NCI-H748 (cell line): ENCODE measurements at regions not wholly inside any gene's neighbourhood (a gene's known extent, or its start where the extent isn't known, plus 50 kb on each side); places are given as distances from the start of the nearest gene placed in this dataset.
"Not testable (repeated sequence)": the region's sequence is repeated elsewhere in the genome, so short reads cannot be mapped to it uniquely, and the experiment has no call there.

Experiments
- DNase-seq: peaks from one replicate; lab custom pipeline; 2025; ENCODE audit not compliant: unreplicated experiment; lab: John Stamatoyannopoulos, UW

DNA sequence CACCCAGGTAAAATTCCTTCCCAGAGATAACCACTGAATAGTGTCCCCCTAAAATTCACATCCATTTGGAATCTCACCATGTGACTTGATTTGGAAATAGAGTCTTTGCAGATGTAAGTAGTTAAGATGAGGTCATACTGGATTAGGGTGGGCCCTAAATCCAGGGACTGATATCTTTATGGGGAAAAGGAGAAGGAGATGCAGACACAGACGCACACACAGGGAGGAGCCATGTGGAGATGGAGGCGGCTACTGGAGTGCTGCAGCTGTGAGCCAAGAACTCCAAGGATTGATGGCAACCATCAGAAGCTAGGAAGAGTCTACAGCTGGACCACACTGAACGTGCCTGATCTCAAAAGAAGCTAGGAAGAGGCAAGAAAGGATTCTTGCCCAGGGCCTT, 96.6 kb upstream of the SRD5A3 start:
- DNase-seq, result no peak

DNA sequence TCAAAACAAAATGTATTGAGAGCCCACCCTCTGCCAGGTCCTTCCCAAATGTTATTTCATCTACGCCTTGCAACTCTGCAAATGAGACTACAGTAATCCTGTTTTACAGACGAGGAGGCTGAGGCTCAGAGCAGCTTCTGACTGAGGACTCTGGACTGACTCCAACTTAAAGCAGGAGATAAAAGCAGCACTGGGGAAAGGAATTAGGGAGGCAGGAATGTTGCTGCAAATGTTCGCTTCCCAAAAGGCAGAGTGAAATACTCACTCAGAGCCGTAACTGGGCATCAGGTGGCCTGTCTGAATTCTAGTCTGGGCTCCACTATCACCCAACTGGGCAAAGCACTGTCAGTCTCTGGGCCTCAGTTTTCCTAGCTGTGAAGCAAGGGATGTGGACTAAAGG, 94.7 kb upstream of the SRD5A3 start:
- no peak for DNase-seq

DNA sequence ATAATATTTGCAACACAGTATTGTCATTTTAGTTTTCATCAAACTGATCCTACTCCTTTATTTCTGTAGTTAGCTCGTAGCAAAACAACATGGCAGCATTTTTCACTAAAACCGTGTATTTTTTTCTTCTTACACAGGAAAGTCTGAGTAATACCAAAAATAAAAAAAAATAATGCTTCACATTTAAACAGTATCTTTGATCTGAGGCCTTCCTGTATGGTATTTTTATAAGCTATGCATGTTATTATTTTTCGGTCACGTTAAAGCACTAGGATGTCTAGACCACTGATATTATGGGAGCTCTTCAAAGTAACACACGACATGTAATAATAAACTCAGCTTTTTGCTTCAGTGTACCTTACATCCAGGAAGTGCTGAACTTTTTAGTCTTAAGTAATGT, 94.1 kb upstream of the SRD5A3 start:
- DNase-seq, result no peak

DNA sequence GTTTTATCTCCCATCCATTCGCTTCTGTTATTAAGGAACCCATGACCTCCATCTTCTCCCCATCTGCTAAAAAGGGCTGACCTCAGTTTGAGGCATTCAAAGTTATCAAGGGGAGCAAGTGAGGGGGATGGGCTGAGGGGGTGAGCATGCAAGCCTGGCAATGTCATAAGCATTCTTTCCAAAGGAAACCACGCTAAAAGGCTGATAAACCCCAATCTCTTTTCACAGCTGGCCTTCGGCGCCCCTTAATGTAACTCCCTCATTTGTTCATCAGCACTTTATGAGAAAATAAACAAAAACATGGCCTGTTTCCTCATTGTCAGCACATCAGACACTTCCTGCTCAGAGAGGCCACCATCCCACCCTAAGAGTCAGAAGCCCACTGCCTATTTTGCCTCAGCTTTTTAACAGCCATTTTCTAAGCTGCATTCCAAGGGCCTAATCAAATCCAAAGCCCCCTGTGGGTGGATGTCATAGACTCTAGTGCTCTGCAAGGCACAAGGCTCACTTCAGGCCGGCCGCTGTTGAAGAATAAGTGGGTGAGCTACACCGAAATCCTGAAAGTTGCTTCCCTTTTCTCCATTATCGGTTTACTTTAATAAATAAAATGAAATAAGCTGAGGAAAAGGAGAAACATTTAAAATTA, 92.0 kb upstream of the SRD5A3 start:
- DNase-seq, result no peak

DNA sequence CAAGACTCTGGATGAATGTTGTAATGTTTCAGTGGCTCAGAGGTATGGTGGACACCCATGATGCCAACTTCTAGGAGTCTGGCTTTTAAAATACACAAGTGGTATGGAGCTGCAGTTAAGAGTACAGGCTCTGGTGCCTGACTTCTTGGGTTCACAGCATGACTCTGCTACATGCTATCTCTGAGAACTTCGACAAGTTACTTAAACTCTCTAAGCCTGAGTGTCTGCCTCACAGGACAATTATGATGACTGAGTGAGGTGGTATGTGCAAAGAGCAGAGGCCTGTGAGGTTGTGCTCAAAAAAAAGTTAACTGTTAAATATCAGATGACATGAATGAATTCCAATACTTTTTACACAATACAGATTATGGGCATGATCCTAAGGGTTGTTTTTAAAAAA, 90.9 kb upstream of the SRD5A3 start:
- DNase-seq, result no peak

DNA sequence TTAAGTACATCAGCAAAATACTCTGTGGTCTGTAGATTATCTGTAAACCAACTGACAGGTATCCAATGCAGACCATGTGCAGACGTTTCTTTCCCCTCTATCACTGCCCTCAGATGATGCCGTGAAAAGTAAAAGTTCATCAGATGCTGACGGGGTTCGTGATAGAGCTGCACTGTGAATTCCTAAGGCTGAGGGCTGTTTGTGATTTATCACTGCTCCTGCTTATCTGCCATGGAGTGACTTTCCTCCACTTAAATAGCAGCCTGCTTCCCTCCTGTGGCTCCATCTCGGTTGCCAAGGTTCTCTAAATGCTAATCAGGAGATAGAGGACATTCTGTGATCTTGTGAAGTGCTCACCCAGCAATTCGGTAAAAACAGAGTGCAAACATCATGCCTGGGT, 89.3 kb upstream of the SRD5A3 start:
- no peak for DNase-seq

DNA sequence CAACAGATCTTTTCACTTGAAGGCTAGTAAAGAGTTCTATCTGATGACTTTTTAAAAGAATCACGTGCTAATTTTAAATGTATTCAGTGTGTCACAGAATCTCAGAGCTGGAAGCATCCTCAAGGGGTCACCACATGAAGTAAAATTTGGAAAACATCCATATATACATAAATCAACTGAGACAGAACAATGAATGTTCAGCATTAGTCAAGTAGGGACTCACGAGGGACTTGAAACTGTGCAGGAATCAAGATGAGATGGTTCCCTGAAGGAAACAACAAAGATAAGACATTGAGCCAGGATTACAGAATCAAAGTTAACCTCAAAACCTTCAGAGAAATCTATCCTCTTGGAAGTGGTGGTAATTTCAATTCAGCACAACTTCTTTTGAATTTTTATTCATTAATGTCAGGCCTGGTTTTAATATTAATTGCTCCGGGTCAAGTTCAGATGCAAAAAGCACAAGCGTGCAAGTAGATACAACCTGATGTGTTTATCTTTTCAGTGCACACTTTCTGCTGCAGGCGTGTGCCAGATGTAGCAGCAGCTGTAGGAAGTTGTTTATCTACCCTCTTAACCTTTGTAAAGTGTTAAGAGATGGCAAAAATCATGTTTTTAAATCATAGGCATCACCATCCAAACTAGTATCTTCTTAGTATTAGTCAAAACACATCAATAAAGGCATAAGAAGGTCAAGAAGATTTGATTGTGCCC, 87.7 kb upstream of the SRD5A3 start:
- no peak for DNase-seq

DNA sequence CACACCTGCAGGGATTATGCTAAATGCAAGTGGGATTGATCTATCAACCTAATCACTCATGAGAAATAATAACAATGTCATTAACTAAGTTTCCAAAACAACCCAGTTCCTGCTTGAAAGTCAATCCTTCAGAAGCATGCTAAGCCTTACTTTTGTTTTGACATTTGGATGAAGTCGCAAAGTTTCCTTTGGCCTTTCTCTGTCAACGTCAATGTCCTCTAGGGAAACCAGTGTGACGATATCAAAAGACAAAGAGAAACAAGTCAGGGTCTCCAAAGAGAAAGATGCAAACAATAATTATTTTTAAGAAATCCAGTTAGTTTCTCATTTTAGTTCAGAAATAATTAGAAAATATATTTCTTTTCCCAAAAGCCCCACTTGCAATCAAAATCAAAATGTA, 86.7 kb upstream of the SRD5A3 start:
- DNase-seq, result no peak

DNA sequence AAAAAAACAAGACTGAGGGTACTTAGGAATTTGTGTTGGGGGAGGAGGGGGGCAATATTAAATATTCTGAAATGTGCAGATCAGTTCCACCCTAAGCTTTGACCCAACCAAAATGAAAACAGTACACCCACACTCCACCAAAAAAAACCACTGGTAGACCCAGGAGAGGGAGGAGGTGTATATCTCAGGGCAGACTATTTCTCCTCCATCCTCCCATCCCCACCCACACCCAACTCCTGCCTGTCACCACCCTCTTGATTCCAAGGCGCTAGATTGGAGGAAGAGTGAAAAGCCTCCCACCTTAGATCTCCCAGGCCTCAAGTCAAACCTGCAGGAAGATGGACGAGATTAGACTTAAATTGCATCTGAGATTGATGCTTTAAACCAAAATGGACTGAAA, 76.6 kb upstream of the SRD5A3 start:
- no peak for DNase-seq

DNA sequence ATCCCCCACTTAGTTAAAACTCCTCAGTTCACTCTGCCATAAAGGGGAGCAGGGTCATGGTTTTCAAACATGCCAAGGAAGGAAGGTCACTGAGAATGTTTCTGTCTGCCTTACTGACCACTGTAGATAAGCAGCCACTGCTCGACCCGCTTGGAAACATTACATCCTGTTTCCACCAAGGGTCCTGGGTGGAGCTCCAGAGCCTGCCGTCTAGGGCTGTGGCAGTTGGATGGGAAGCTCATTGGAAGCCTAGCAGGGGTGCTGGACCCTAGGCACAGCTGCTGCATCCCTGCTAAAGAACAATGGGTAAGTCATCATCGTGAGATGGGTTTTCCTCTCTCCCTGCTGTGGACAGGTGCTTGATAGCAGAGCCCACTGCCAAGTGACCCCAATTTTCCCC, 76.0 kb upstream of the SRD5A3 start:
- DNase-seq, result peak; percentile 33

DNA sequence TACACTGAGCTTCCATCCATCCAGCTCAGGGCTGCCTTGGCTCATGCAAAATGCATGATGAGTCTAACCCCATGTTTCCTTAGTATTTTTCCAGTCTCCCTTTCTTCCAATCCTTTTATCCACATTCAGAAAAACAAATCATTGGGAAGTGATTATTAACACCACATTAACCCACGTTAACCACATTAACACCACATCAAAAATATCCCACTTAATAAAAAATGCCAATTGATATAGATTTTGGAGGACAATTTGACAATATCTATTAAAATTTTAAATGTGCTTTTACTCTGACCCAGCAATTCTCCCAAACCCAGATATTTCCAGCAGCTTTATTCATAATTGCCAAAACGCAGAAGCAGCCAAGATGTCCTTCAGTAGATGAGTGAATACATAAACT, 75.6 kb upstream of the SRD5A3 start:
- DNase-seq, result no peak

DNA sequence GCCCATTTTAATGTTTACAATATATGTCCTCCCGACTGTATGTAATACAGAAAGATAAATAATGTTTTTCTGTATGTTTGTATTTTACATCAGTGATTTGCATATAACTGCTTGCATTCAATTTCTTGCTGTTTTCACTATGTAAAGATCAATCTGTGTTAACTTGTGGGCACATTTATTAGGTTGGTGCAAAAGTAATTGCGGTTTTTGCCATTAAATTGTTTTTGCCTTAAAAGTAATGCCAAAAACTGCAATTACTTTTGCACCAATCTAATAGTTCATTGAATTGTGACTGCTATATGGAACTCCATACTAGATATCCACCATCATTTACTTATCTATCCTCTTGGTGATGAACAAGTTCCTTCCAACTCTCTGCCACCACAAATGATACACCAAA, 73.9 kb upstream of the SRD5A3 start:
- no peak for DNase-seq

DNA sequence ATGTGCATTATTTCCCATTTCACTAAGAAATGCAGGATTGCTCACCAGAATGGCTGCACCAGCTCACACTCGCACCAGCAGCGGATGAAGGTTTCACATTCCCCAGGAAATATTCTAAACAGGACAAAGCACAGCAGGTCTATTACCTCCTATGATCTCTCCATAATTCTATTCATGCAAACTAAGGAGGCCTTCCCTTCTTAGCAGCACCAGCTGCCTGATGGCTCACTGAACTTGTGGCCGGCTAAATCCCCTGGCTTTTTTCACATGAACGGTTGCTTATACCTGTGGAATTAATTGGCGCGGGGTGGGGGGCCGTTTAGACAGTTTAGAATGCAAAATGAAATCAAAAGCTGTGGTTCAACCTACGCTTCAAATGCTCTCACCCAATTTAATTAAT, 73.5 kb upstream of the SRD5A3 start:
- no peak for DNase-seq

DNA sequence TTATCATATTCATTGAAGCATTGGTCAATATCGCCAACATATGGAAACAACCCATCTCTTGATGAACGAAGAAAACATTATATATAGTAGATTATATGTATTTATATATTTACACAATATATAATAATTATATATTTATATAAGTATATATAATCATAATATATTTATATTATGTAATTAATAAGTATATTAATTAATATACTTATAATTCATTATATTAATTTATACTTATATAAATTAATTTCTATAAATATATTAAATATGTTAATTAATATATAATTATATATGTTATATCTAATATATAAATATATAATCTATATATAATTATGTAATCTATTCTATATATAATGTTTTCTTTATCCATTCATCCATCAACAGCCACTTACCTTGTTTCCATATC, 69.0 kb upstream of the SRD5A3 start:
- no peak for DNase-seq

DNA sequence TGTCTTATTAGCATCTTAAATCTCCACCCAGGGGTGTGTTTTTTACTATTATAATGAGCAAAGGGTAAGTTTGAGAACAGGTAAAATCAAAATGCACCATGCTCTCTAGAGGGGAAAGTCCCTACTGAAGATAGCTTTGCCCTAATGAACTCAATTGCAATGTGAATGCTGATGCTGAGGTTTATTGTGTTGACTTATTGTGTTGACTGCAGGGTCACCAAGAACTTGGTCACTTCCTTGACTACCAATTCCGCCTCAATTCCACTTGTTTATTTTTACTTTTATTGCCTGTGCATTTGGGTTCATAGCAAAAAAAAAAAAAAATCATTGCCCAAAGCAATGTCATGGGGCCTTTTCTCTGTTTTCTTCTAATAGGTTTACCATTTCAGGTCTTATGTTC, 67.7 kb upstream of the SRD5A3 start:
- DNase-seq, result no peak

DNA sequence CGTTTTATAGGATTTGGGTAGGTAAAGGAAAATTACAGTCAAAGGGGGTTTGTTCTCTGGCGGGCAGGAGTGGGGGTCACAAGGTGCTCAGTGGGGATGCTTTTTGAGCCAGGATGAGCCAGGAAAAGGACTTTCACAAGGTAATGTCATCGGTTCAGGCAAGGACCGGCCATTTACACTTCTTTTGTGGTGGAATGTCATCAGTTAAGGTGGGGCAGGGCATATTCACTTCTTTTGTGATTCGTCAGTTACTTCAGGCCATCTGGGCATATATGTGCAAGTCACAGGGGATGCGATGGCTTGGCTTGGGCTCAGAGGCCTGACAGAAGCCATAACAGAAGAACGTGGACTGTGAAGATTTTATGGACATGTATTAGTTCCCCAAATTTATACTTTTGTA, 65.6 kb upstream of the SRD5A3 start:
- not testable (repeated sequence) for DNase-seq

DNA sequence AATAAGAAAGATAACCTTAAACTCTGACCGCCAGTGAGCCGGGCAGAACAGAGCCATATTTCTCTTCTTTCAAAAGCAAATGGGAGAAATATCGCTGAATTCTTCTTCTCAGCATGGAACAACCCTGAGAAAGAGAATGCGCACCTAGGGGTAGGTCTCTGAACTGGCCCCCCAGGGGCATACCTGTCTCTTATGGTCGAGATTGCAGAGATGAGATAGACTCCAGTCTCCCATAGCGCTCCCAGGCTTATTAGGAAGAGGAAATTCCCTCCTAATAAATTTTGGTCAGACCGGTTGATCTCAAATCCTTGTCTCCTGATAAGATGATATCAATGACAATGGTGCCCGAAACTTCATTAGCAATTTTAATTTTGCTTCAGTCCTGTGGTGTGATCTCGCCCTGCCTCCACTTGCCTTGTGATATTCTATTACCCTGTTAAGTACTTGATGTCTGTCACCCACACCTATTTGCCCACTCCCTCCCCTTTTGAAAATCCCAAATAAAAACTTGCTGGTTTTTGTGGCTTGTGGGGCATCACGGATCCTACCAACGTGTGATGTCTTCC, 64.8 kb upstream of the SRD5A3 start:
- DNase-seq, result not testable (repeated sequence)

DNA sequence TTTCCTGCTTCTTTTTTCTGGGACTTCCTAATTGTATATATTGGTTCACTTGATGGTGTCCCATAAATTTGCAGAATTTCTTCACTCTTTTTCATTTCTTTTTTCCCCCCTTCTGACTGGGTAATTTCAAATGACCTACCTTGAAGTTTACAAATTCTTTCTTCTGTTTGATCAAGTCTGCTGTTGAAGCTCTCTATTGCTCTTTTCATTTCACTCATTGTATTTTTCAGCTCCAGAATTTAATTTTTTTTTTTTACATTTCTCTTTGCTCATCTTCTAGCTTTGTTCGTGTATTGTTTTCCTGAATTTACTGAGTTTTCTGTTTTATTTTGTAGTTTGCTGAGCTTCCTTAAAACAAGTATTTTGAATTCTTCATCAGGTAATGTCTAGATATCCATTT, 61.7 kb upstream of the SRD5A3 start:
- no peak for DNase-seq

DNA sequence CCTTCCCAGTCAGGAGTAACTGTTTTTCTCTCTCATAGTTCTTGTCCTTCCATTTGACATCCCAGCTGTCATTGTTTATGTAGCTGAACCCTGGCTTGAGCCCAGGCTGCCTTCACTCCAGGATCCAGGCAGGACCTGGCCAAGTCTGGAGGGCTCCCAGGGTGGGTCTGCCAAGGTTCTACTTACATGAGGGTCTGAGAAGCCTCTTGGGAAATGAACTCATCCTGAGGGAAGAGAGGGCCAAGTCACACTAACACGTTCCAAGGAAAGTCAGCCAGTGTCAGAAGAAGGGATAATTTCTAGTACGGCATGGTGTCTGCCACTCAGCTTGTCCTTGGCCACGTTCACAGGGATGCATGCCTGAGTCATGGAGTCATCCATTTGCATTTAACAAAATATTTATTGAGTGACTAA, 54.8 kb upstream of the SRD5A3 start:
- DNase-seq, result no peak

DNA sequence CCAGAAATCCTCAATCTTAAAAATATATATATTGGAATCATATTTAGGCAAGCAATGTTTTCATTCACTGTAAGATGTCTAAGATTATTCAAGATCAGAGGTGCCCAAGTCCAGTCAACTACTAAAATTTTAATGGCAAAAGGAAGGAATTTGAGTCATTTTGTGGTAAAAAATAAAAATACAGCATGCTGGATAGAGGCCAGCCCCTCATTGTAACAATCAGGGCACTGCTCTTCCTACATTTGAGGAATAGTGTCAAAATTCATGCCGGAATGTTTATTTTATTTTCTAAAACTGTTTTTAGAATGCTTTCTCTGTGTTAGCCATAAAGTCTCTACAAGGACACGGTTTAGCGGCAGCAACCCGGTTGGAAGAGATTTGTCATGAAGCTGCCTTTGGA, 49.9 kb upstream of the SRD5A3 start:
- no peak for DNase-seq
